HepG2 (cell line): ENCODE measurements at regions not wholly inside any gene's neighbourhood (a gene's known extent, or its start where the extent isn't known, plus 50 kb on each side); places are given as distances from the start of the nearest gene placed in this dataset.

ENCODE experiments used
- EED ChIP-seq: sonication (generic); formaldehyde crosslinking; IDR thresholded peaks from 2 replicates; pipeline ENCODE4 v1.5.0; 2020; ENCODE audit warnings: mild to moderate bottlenecking, missing genetic modification reagents
- XRCC5 ChIP-seq: fragments of 200-400 bp; formaldehyde crosslinking; optimal IDR thresholded peaks from 2 replicates; pipeline ENCODE3; 2017; ENCODE audit warnings: mild to moderate bottlenecking, low read length
- ZNF142 ChIP-seq: sonication (generic); formaldehyde crosslinking; IDR thresholded peaks from 2 replicates; pipeline ENCODE4 v1.4.0; 2020; ENCODE audit warnings: missing genetic modification reagents

DNA sequence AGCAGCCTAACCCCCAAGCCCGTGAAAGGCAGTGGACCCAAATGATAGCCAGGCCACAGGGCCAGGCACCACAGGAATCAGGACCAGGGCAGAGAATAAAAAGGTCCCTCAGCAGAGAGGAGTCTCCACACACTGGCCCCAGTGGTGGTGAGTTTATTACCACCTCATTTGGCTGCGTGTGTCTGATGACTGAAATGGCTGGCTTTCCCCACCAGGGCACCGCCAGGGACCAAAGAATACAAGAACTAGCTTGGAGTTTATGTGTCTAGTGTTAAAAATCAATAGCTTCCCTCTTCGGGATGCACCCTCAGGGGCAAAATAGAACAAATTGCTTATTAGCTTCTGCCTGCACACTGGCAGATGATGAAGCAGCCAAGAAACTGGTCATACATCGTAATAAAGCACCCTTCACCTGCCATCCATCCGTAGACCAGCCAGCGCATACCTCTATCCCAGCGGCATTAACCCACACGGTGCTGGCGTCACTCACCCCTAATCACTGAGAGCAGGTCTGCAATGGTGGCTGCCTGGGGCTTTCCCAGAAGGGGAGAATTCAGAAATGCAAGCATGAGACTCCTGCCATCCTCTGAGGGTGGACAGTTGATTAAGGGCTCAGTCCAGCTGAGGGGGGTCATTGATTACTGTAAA is 223.7 kb upstream of the ZMIZ1 start:
- TF ChIP-seq XRCC5 (no peak), ZNF142 (no peak), EED (CRISPR knock-in tag) (no peak)
